Prostate gland (tissue), 2 donors: ENCODE measurements at regions not wholly inside any gene's neighbourhood (a gene's known extent, or its start where the extent isn't known, plus 50 kb on each side); places are given as distances from the start of the nearest gene placed in this dataset.
"Not testable (repeated sequence)": the region's sequence is repeated elsewhere in the genome, so short reads cannot be mapped to it uniquely, and the experiment has no call there.

Source experiments
- DNase-seq: peaks from one replicate; pipeline ENCODE4 v3.0.0-alpha.2; 2019; ENCODE audit warnings: low spot score
- H3K27ac ChIP-seq, 2 donors: fragments of 200-600 bp; sonication (generic); 2 replicates each; pipeline ENCODE4 v1.5.1; 2017 to 2019
- H3K27me3 ChIP-seq: fragments of 200-600 bp; sonication (generic); replicated peaks from 2 replicates; pipeline ENCODE4 v1.5.1; 2019; ENCODE audit not compliant: insufficient read depth
- H3K36me3 ChIP-seq, 2 donors: fragments of 200-600 bp; sonication (generic); 1 replicate in 1 of 2; 2 replicates in 1 of 2; pipeline versions ENCODE4 v1.5.1 to v1.8.1; 2017 to 2019
- H3K4me1 ChIP-seq: fragments of 200-600 bp; sonication (generic); replicated peaks from 2 replicates; pipeline ENCODE4 v1.5.1; 2019
- H3K4me3 ChIP-seq, 2 donors: fragments of 200-600 bp; sonication (generic); 2 replicates each; pipeline ENCODE4 v1.5.1; 2017 to 2019
- H3K9me3 ChIP-seq: fragments of 200-600 bp; sonication (generic); 2 replicates; pipeline ENCODE4 v1.5.1; 2017
- CTCF ChIP-seq, 4 experiments: fragments of 200-600 bp in 2 of 4; fragments of 450-650 bp in 2 of 4; sonication (generic) in 2 of 4; IDR thresholded peaks; 1 replicate in 3 of 4; 2 replicates in 1 of 4; pipeline ENCODE4 v1.5.1; 2016 to 2019; ENCODE audit warnings: antibody characterized with exemption in 4 of 4, mild to moderate bottlenecking in 2 of 4, moderate library complexity in 2 of 4
- POLR2A ChIP-seq: fragments of 450-650 bp; IDR thresholded peaks from one replicate; pipeline ENCODE4 v1.6.1; 2016; ENCODE audit warnings: antibody characterized with exemption, mild to moderate bottlenecking
- POLR2AphosphoS5 ChIP-seq: sonication (generic); formaldehyde crosslinking; IDR thresholded peaks from one replicate; pipeline ENCODE4 v1.6.1; 2017; ENCODE audit warnings: antibody characterized with exemption
- WGBS: methylation state at CpG from one replicate; pipeline ENCODE4 v1.1.5; 2018; 5-methylcytosine and 5-hydroxymethylcytosine counted together
- intact Hi-C: fragments of 100-400 bp; cut with DNase I; formaldehyde crosslinking; loops from one replicate; pipeline ENCODE4 v1.14.2; 2022

DNA sequence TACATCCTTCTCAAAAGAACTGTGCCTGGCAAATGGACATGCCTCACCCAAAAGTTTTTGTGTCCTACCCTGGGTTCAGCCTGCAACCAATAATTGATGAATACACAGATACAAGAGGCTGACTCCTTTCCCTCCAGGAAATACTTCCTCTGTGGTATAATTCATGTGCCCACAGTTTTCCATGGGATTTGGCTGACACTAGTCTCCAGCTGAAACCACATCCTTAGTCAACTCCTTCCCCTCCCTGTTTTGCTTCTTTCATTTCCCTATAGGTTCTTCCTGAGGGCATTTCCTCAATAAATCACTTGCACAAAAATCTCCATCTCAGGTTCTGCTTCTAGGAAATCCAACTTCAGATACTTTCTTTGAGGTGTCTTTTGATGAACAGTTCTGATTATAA is 436.6 kb upstream of the C1orf87 start:
- Histone ChIP-seq H3K9me3 (no peaks in the 10 kb centered on the region), H3K27me3 (no peaks in the 10 kb centered on the region), H3K36me3 (no peaks in the 10 kb centered on the region), H3K27ac (no peak overlapping the region), H3K4me3 (no peak overlapping the region), H3K4me1 (no peaks in the 10 kb centered on the region)
- intact Hi-C loops = no loop called here
- TF ChIP-seq POLR2A (no peak), POLR2AphosphoS5 (no peak), CTCF (IDR thresholded peaks at IDR 0.05) (no peak)
- DNase-seq = no peak

DNA sequence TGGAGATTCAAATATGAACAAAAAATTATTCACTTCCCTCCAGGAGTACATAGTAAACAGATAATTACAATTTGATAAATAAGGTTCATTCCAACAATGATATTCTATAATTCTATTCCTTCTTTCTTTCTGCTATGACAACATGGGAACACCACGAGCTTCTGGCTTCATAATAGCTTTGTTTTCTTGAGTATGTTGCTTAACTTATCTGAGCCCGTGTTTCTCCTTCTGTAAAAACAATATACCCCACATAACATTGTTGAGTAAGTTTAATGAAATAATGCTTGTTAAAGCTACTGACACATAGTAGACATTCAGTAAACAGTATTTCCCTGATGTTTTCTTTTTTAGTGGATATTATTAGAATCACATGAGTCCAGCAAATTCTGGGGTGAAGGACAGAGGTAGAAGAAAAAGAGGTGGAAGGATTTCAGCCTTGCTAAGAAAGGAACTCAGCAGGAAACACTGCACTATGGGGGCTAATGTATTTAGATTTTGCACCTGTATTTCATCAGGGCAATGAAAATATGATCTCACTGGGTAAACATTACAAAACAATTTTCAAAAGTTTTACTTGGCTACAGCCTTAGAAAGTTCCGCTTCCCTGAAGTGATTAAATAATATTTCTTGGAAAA is 430.8 kb upstream of the C1orf87 start:
- intact Hi-C loops = no loop called here
- H3K9me3 ChIP-seq = no peaks in the 10 kb centered on the region
- TF ChIP-seq POLR2AphosphoS5 (no peak), POLR2A (no peak), CTCF (IDR thresholded peaks at IDR 0.05) (no peak)
- no peaks in the 10 kb centered on the region for H3K27me3 ChIP-seq
- 38% methylated on average over 3 of the region's 3 CpGs for WGBS
- no peaks in the 10 kb centered on the region for H3K4me1 ChIP-seq
- DNase-seq = no peak
- no peak overlapping the region for H3K4me3 ChIP-seq
- no peaks in the 10 kb centered on the region for H3K36me3 ChIP-seq
- no peak overlapping the region for H3K27ac ChIP-seq

GRCh38 chr1:60503266-60503925 is 429.8 kb upstream of the C1orf87 start:
- WGBS = 77% methylated on average over 9 of the region's 9 CpGs
- H3K27ac ChIP-seq = no peak overlapping the region
- no peaks in the 10 kb centered on the region for H3K9me3 ChIP-seq
- intact Hi-C loops = no loop called here
- H3K36me3 ChIP-seq = no peaks in the 10 kb centered on the region
- TF ChIP-seq POLR2A (no peak), POLR2AphosphoS5 (no peak), CTCF (IDR thresholded peaks at IDR 0.05) (no peak)
- H3K27me3 ChIP-seq = no peaks in the 10 kb centered on the region
- no peak overlapping the region for H3K4me3 ChIP-seq
- no peak for DNase-seq
- no peaks in the 10 kb centered on the region for H3K4me1 ChIP-seq

DNA sequence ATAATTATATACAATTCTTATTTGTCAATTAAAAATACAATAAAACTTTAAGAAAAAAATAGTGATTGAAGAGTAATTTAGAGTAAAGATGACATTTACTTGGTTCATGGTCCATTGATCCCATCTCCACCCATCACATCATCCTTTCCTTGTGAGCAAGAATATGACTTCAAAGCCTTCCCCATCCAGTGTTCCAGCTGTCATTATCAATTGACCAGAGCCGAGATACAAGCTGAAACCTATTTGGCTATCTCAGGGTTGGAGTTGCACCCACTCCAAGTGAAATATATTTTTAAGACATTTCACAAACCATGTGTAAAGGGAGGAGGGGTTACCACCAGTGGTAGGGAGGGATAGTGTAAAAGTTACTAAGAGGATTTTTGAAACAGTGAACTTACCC is 428.9 kb upstream of the C1orf87 start:
- 87% methylated on average over 1 of the region's 1 CpG for WGBS
- DNase-seq = no peak
- no peaks in the 10 kb centered on the region for H3K36me3 ChIP-seq
- H3K27ac ChIP-seq = no peak overlapping the region
- no peaks in the 10 kb centered on the region for H3K9me3 ChIP-seq
- no peaks in the 10 kb centered on the region for H3K4me1 ChIP-seq
- TF ChIP-seq CTCF (IDR thresholded peaks at IDR 0.05) (no peak), POLR2A (no peak), POLR2AphosphoS5 (no peak)
- H3K4me3 ChIP-seq = no peak overlapping the region
- H3K27me3 ChIP-seq = no peaks in the 10 kb centered on the region
- intact Hi-C loops = no loop called here

- DNase-seq, H3K4me3 ChIP-seq, H3K27me3 ChIP-seq, H3K36me3 ChIP-seq, intact Hi-C loops, H3K4me1 ChIP-seq, H3K9me3 ChIP-seq, H3K27ac ChIP-seq: not testable (repeated sequence)
- 88% methylated on average over 20 of the region's 20 CpGs for WGBS
These were observed 416.4 kb upstream of the C1orf87 start for GRCh38 chr1:60489916-60490480.
